ENCODE measurements at regions not wholly inside any gene's neighbourhood (a gene's known extent, or its start where the extent isn't known, plus 50 kb on each side); places are given as distances from the start of the nearest gene placed in this dataset.

DNA sequence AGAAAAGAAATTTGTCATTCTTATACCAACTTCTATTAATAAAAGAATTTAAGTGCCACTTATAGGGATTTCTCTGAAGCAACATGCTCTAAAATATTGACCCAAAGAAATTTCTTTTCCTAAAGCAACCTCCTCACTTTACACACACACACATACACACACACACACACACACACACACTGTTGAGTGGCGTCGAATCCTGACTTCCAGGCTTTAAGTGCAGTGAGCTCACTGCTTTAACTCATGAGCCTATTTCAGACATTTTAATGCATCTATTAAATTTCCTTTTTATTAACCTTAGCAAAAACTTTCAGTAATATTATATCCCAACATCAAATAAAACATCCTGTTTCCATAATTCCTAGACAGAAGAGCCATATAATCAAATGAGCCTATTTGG, 229.1 kb upstream of the ACVR2A start:
- Histone ChIP-seq H3K9me3 (ENCODE audit: severe bottlenecking) (no peaks in the 10 kb centered on the region), H3K36me3 (no peaks in the 10 kb centered on the region), H3K27ac (no peak overlapping the region), H3K27me3 (ENCODE audit: insufficient read depth, low read depth, severe bottlenecking) (no peaks in the 10 kb centered on the region), H3K4me3 (ENCODE audit: low read depth, low read length) (no peak overlapping the region)
- TF ChIP-seq, protein P1, sequence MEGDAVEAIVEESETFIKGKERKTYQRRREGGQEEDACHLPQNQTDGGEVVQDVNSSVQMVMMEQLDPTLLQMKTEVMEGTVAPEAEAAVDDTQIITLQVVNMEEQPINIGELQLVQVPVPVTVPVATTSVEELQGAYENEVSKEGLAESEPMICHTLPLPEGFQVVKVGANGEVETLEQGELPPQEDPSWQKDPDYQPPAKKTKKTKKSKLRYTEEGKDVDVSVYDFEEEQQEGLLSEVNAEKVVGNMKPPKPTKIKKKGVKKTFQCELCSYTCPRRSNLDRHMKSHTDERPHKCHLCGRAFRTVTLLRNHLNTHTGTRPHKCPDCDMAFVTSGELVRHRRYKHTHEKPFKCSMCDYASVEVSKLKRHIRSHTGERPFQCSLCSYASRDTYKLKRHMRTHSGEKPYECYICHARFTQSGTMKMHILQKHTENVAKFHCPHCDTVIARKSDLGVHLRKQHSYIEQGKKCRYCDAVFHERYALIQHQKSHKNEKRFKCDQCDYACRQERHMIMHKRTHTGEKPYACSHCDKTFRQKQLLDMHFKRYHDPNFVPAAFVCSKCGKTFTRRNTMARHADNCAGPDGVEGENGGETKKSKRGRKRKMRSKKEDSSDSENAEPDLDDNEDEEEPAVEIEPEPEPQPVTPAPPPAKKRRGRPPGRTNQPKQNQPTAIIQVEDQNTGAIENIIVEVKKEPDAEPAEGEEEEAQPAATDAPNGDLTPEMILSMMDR (IDR thresholded peaks at IDR 0.05; ENCODE audit: low read depth, low read length): no peak
- DNase-seq: no peak

DNA sequence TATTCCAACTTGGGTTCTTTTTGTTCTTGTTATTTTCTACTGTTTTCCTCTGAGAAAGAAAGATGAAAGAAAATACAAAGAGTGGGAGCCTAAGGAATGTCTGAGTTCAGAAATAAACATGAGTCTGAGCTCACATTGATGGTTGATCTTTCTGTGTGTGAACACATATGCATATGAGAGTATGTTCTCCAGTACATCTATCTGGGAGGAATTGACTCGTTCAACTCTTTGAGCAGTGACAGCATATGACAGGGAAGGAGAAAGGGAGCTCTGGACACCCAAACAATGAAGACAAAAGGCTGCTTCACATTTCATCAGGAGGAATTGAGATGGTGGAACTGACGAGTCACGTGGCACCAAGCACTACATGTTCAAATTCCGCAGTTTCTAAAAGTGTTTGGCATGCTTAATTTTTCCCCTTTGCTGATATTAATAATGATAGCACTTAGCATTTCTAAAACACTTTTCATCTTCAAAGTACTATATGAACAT, 229.8 kb upstream of the ACVR2A start:
- no peaks in the 10 kb centered on the region for H3K36me3 ChIP-seq

DNA sequence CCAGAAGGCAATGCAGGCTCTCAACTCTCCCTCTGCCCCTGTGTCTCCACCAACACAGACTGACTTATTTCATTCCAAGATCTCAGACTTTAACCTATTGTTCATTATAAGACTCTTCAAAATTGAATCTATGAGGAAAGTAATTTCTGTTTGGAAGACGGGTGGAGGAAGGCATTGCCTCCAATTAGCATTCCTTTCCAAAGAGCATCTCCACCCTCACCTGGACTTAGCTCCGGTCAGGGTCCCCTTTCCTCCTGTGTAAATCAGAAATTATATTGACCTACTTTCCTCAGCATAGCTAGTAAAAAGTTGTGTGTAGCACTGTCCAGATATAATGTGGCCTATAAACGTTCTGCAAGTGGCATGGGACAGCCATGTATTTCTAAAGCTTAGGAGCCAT, 230.4 kb upstream of the ACVR2A start:
- Histone ChIP-seq H3K36me3 (no peaks in the 10 kb centered on the region), H3K27me3 (ENCODE audit: insufficient read depth, low read depth, severe bottlenecking) (no peaks in the 10 kb centered on the region), H3K4me3 (ENCODE audit: low read depth, low read length) (no peak overlapping the region), H3K9me3 (ENCODE audit: severe bottlenecking) (no peaks in the 10 kb centered on the region), H3K27ac (no peak overlapping the region)
- no peak for DNase-seq
- TF ChIP-seq, protein P1 (IDR thresholded peaks at IDR 0.05; ENCODE audit: low read depth, low read length): no peak

More for the DNA sequence above, 229.8 kb upstream of the ACVR2A start:
- no peak overlapping the region for H3K4me3 ChIP-seq (ENCODE audit: low read depth, low read length)
- no peak for DNase-seq
- no peak overlapping the region for H3K27ac ChIP-seq
- no peaks in the 10 kb centered on the region for H3K27me3 ChIP-seq (ENCODE audit: insufficient read depth, low read depth, severe bottlenecking)
- H3K9me3 ChIP-seq (ENCODE audit: severe bottlenecking): no peaks in the 10 kb centered on the region
- TF ChIP-seq, protein P1 (IDR thresholded peaks at IDR 0.05; ENCODE audit: low read depth, low read length): no peak

DNA sequence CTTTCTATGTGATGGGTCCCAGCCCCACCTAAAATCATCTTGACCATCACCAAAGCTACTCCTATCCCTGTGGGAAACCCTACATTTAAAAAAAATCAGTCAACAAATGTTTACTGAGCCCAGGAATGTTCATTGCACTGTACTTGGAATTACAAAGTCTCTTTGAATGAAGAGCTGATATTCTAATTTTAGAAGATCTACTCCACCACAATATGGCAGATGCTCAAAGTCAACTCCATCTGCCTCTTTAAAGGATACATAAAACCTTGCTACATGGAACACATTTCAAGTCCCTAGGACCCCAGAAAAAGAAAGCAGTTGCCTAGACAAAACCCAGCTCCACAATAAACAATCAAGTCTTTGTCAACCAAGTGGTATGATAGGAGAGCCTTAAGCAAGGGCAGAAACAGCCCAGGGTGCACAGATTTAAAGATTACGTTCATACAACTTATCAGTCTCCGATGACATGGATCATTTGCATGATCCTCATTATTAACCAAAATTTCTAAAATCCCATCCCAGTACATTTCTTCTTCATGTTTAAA, 234.3 kb upstream of the ACVR2A start:
- Histone ChIP-seq H3K4me3 (ENCODE audit: low read depth, low read length) (no peak overlapping the region), H3K27ac (no peak overlapping the region), H3K27me3 (ENCODE audit: insufficient read depth, low read depth, severe bottlenecking) (no peaks in the 10 kb centered on the region), H3K9me3 (ENCODE audit: severe bottlenecking) (no peaks in the 10 kb centered on the region), H3K36me3 (no peaks in the 10 kb centered on the region)
- no peak for DNase-seq
- TF ChIP-seq, protein P1 (IDR thresholded peaks at IDR 0.05; ENCODE audit: low read depth, low read length): no peak

DNA sequence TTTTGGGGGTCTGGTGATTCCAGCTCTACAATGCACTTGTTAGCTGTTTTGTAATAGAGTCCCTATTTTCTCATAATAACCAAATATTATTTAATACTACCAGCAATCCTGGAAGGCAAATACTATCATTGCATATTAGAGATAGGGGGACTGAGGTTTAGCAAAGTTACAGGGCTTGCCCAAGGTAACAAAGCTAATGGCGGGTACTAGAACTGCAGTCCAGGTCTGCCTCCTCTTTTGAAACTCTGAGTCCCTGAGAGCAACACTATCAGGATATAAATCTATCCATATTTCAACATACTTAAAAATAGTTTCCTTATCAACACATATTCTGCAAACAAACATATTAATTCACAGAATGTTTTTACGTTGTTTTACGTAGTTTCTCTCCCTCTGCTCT, 235.5 kb upstream of the ACVR2A start:
- no peak overlapping the region for H3K27ac ChIP-seq
- H3K36me3 ChIP-seq: no peaks in the 10 kb centered on the region
- H3K4me3 ChIP-seq (ENCODE audit: low read depth, low read length): no peak overlapping the region
- no peaks in the 10 kb centered on the region for H3K27me3 ChIP-seq (ENCODE audit: insufficient read depth, low read depth, severe bottlenecking)
- TF ChIP-seq, protein P1 (IDR thresholded peaks at IDR 0.05; ENCODE audit: low read depth, low read length): no peak
- no peaks in the 10 kb centered on the region for H3K9me3 ChIP-seq (ENCODE audit: severe bottlenecking)
- DNase-seq: no peak

DNA sequence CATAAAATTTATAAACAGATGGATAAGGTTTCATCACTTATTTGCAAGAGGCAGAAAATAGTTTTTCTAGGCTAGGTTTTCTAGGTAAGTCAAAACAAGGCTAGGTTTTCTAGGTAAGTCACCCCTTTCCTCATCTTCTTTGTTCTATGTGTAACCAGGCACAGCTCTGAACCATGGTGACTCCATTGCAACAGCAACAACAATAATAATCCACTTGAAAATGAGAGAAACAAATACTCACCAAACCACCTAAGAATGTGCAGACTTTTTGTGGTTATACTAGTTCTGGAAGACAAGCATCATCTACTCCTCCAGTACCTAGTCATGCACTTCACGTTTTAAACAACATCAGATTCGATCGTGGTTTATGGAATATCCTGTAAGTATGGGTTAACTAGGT, 237.4 kb upstream of the ACVR2A start:
- DNase-seq: no peak
- no peak overlapping the region for H3K4me3 ChIP-seq (ENCODE audit: low read depth, low read length)
- H3K27me3 ChIP-seq (ENCODE audit: insufficient read depth, low read depth, severe bottlenecking): no peaks in the 10 kb centered on the region
- H3K36me3 ChIP-seq: no peaks in the 10 kb centered on the region
- TF ChIP-seq, protein P1 (IDR thresholded peaks at IDR 0.05; ENCODE audit: low read depth, low read length): no peak
- H3K9me3 ChIP-seq (ENCODE audit: severe bottlenecking): no peaks in the 10 kb centered on the region
- no peak overlapping the region for H3K27ac ChIP-seq

All from WERI-Rb-1 (cell line).